ENCODE measurements at regions not wholly inside any gene's neighbourhood (a gene's known extent, or its start where the extent isn't known, plus 50 kb on each side); places are given as distances from the start of the nearest gene placed in this dataset.

DNA sequence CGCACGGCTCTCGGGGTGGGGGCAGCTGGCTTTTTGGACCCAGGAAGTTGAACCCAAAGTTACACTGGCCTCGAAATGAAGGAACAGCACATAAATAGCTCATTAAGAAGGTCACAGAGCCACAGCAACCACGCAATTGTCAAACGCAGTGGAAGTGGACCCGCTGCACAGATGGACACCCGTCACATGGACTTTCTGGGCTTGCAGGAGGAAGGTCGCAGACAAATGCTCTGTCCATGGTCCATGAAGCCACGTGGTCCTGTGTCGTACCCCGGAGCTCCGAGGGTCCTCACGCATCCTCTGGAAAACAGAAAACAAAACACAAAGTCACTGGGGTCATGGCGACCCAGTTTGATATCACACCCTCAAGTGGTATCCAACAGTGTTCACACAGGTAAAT is 308.1 kb upstream of the SALL3 start:
- TF ChIP-seq CTCF (IDR thresholded peaks at IDR 0.05), result no peak
- TF ChIP-seq POLR2A (IDR thresholded peaks at IDR 0.05), result no peak
